ENCODE measurements at regions not wholly inside any gene's neighbourhood (a gene's known extent, or its start where the extent isn't known, plus 50 kb on each side); places are given as distances from the start of the nearest gene placed in this dataset.

DNA sequence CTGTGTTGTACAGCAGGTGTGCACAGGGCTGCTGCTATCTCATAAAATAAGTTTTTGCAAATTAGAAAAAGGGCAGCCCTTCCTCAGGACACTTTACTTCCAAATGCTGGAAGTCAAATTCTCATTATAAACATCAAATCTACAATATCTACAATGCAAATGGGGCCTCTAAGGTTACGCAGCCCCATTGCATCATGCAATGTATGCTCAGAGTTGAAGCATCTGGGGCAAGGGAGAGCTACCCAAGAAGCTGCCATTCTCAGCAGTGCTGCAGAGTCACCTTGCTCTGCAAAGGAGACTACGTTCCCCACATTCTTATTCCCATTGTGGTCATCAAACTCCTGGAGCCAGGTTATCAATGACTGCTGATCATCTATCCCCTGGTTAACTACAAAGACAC is 208.9 kb upstream of the POGK start:
- Histone ChIP-seq H3K79me1 (ENCODE audit: low read depth, low read length) (no peaks in the 10 kb centered on the region), H3K36me3 (ENCODE audit: control insufficient read depth in 2 of 4, insufficient read depth in 4 of 4, low read length in 3 of 4) (no peaks in the 10 kb centered on the region), H2AFZ (ENCODE audit: low read length) (no peak overlapping the region), H3K18ac (ENCODE audit: extremely low read depth, low read length) (no peak overlapping the region), H2BK15ac (ENCODE audit: low read length) (no peak overlapping the region), H3K4me3 (ENCODE audit: extremely low read depth in 1 of 4, insufficient read depth in 2 of 4, low read depth in 3 of 4, low read length in 4 of 4) (no peak overlapping the region), H3K9ac (replicated peaks in 1 of 4; ENCODE audit: extremely low read depth in 1 of 4, low read depth in 3 of 4, low read length in 3 of 4) (no peak overlapping the region), H3K23ac (ENCODE audit: insufficient read length) (no peak overlapping the region), H2BK20ac (ENCODE audit: low read length) (no peak overlapping the region), H3K9me3 (ENCODE audit: insufficient read depth in 2 of 2, low read depth in 1 of 2, low read length in 1 of 2) (no peaks in the 10 kb centered on the region), H2AK5ac (ENCODE audit: low read depth, low read length) (no peak overlapping the region), H4K91ac (replicated peaks; ENCODE audit: insufficient read length, low read length) (no peak overlapping the region), H3K4me2 (ENCODE audit: insufficient read depth in 1 of 2, low read depth in 2 of 2, low read length in 2 of 2) (no peak overlapping the region), H3K4ac (replicated peaks; ENCODE audit: insufficient read length, low read depth, low read length) (no peak overlapping the region), H2BK12ac (ENCODE audit: low read depth, low read length) (no peak overlapping the region), H4K20me1 (replicated peaks in 1 of 2; ENCODE audit: control insufficient read depth in 1 of 2, insufficient read depth in 2 of 2, low read length in 2 of 2) (no peaks in the 10 kb centered on the region), H3K23me2 (ENCODE audit: low read depth, low read length) (no peaks in the 10 kb centered on the region), H3K56ac (replicated peaks; ENCODE audit: insufficient read length, low read depth, low read length) (no peak overlapping the region), H3K27ac (ENCODE audit: low read depth, low read length) (no peak overlapping the region), H4K5ac (ENCODE audit: insufficient read length, low read depth, low read length) (no peak overlapping the region), H3K27me3 (replicated peaks in 1 of 4; ENCODE audit: control insufficient read depth in 3 of 4, extremely low read depth in 1 of 4, insufficient read depth in 3 of 4, low read length in 3 of 4) (no peaks in the 10 kb centered on the region), H2BK120ac (replicated peaks; ENCODE audit: low read depth, low read length) (no peak overlapping the region), H3K4me1 (replicated peaks in 1 of 4; ENCODE audit: control insufficient read depth in 3 of 4, insufficient read depth in 4 of 4, low read length in 3 of 4) (no peaks in the 10 kb centered on the region), H4K8ac (ENCODE audit: extremely low read depth, insufficient read depth, low read length) (no peak overlapping the region), H2BK5ac (ENCODE audit: low read depth, low read length) (no peak overlapping the region), H3K14ac (ENCODE audit: insufficient read length) (no peak overlapping the region), H3K79me2 (ENCODE audit: control insufficient read depth in 1 of 2, insufficient read depth in 2 of 2, low read length in 2 of 2) (no peaks in the 10 kb centered on the region)
- POLR2A ChIA-PET (ENCODE audit: partially characterized antibody) = no interaction called here
- DNase-seq (ENCODE audit: low read depth in 1 of 2, low spot score in 2 of 2) = no peak
- no peak for FAIRE-seq
- 92% methylated on average over 2 of the region's 2 CpGs; no CpG with 5 or more reads in 1 of the 2 experiments for WGBS, 2 experiments (ENCODE audit: extremely low coverage in 1 of 2, insufficient coverage in 1 of 2, insufficient read length in 1 of 2, insufficient replicate concordance in 2 of 2, low coverage in 1 of 2, low lambda C conversion rate in 2 of 2, missing lambda C conversion rate in 1 of 2)
- CTCF ChIA-PET (ENCODE audit: partially characterized antibody) = no interaction called here
- TF ChIP-seq RXRA (IDR thresholded peaks at IDR 0.05; ENCODE audit: insufficient read depth, low read depth, low read length) (no peak), EGR1 (IDR thresholded peaks at IDR 0.05; ENCODE audit: borderline replicate concordance, low read depth, low read length) (no peak), YY1 (IDR thresholded peaks at IDR 0.05; ENCODE audit: low read depth, low read length) (no peak), SUZ12 (IDR thresholded peaks at IDR 0.05; ENCODE audit: low read length) (no peak), POU5F1 (IDR thresholded peaks at IDR 0.05; ENCODE audit: low read depth, low read length) (no peak), TBP (IDR thresholded peaks at IDR 0.05; ENCODE audit: low read depth, low read length) (no peak), POLR2A (IDR thresholded peaks at IDR 0.05; ENCODE audit: control extremely low read depth in 1 of 2, low read depth in 2 of 2, low read length in 2 of 2) (no peak), GABPA (IDR thresholded peaks at IDR 0.05; ENCODE audit: borderline replicate concordance, insufficient read depth, low read length) (no peak), BCL11A (IDR thresholded peaks at IDR 0.05; ENCODE audit: low read depth in 2 of 2, low read length in 2 of 2) (no peak), SP2 (IDR thresholded peaks at IDR 0.05; ENCODE audit: low read length) (no peak), EP300 (IDR thresholded peaks at IDR 0.05; ENCODE audit: borderline replicate concordance in 1 of 2, low read depth in 2 of 2, low read length in 2 of 2) (no peak), ASH2L (IDR thresholded peaks at IDR 0.05; ENCODE audit: low read length) (no peak), CBX8 (IDR thresholded peaks at IDR 0.05; ENCODE audit: borderline replicate concordance, low read depth, low read length) (no peak)
- TF ChIP-seq, protein P1, sequence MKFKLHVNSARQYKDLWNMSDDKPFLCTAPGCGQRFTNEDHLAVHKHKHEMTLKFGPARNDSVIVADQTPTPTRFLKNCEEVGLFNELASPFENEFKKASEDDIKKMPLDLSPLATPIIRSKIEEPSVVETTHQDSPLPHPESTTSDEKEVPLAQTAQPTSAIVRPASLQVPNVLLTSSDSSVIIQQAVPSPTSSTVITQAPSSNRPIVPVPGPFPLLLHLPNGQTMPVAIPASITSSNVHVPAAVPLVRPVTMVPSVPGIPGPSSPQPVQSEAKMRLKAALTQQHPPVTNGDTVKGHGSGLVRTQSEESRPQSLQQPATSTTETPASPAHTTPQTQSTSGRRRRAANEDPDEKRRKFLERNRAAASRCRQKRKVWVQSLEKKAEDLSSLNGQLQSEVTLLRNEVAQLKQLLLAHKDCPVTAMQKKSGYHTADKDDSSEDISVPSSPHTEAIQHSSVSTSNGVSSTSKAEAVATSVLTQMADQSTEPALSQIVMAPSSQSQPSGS (IDR thresholded peaks at IDR 0.05; ENCODE audit: low read length) = no peak

Measured in H1 (cell line).